ENCODE measurements at regions not wholly inside any gene's neighbourhood (a gene's known extent, or its start where the extent isn't known, plus 50 kb on each side); places are given as distances from the start of the nearest gene placed in this dataset.

GRCh38 chr2:65937379-65938160 is 497.4 kb upstream of the MEIS1 start:
- TF ChIP-seq RAD21 (IDR thresholded peaks at IDR 0.05; ENCODE audit: low read length) (no peak), USF2 (IDR thresholded peaks at IDR 0.05; ENCODE audit: borderline replicate concordance, low read depth, low read length) (no peak), JUND (IDR thresholded peaks at IDR 0.05) (no peak), MXI1 (IDR thresholded peaks at IDR 0.05; ENCODE audit: low read depth, low read length) (no peak), IRF3 (IDR thresholded peaks at IDR 0.05; ENCODE audit: low read depth, low read length) (no peak), TEAD4 (IDR thresholded peaks at IDR 0.05; ENCODE audit: borderline replicate concordance, insufficient read depth) (no peak), GATA2 (CRISPR knock-in tag; IDR thresholded peaks at IDR 0.05) (no peak), MEF2A (IDR thresholded peaks at IDR 0.05; ENCODE audit: borderline replicate concordance, low read depth) (no peak), NFIC (IDR thresholded peaks at IDR 0.05; ENCODE audit: borderline replicate concordance) (no peak), POLR2AphosphoS5 (IDR thresholded peaks at IDR 0.05; ENCODE audit: low read depth, low read length) (no peak), SIN3A (IDR thresholded peaks at IDR 0.05; ENCODE audit: borderline replicate concordance, low read depth, low read length) (no peak), MAX (IDR thresholded peaks at IDR 0.05; ENCODE audit: low read depth) (no peak), NRF1 (IDR thresholded peaks at IDR 0.05; ENCODE audit: low read depth, low read length) (no peak), GABPA (IDR thresholded peaks at IDR 0.05; ENCODE audit: low read depth) (no peak), FOXJ3 (CRISPR knock-in tag; IDR thresholded peaks at IDR 0.05) (no peak), TCF12 (IDR thresholded peaks at IDR 0.05) (no peak), REST (IDR thresholded peaks at IDR 0.05; ENCODE audit: low read depth, low read length) (no peak)
- Histone ChIP-seq H3K27me3 (ENCODE audit: insufficient read depth) (no peaks in the 10 kb centered on the region), H3K4me2 (no peak overlapping the region), H3F3A (replicated peaks; ENCODE audit: insufficient read depth) (no peaks in the 10 kb centered on the region), H3K9me3 (no peaks in the 10 kb centered on the region), H3K9ac (no peak overlapping the region), H4K20me1 (ENCODE audit: insufficient read depth) (no peaks in the 10 kb centered on the region), H3K27ac (ENCODE audit: low read depth in 2 of 2, low read length in 1 of 2) (no peak overlapping the region), H3K4me1 (ENCODE audit: control insufficient read depth in 1 of 2, insufficient read depth in 2 of 2, low read depth in 1 of 2, low read length in 1 of 2) (no peaks in the 10 kb centered on the region), H3K79me2 (ENCODE audit: insufficient read depth) (no peaks in the 10 kb centered on the region), H3K9me2 (no peaks in the 10 kb centered on the region), H2AFZ (ENCODE audit: low read depth) (no peak overlapping the region), H3K36me3 (replicated peaks in 1 of 2; ENCODE audit: control insufficient read depth in 1 of 2, insufficient read depth in 2 of 2, low read length in 1 of 2) (no peaks in the 10 kb centered on the region), H3K4me3 (ENCODE audit: low read depth in 2 of 2, low read length in 1 of 2) (no peak overlapping the region)
- ChIA-PET POLR2A (no interaction called here), CTCF (no interaction called here)
- no peak for DNase-seq
- 27% methylated on average over 3 of the region's 3 CpGs for WGBS (ENCODE audit: low lambda C conversion rate)
